HG03108 (cell line): ENCODE measurements at regions not wholly inside any gene's neighbourhood (a gene's known extent, or its start where the extent isn't known, plus 50 kb on each side); places are given as distances from the start of the nearest gene placed in this dataset.

ENCODE experiments used
- ATAC-seq: cut with Tn5 transposase; IDR thresholded peaks from one replicate; pipeline ENCODE4 v1.9.1; 2021; ENCODE audit warnings: moderate library complexity; ENCODE audit not compliant: unreplicated experiment

GRCh38 chr5:20497356-20497755 lies 509.4 kb upstream of the CDH18 start:
- no peak for ATAC-seq

DNA sequence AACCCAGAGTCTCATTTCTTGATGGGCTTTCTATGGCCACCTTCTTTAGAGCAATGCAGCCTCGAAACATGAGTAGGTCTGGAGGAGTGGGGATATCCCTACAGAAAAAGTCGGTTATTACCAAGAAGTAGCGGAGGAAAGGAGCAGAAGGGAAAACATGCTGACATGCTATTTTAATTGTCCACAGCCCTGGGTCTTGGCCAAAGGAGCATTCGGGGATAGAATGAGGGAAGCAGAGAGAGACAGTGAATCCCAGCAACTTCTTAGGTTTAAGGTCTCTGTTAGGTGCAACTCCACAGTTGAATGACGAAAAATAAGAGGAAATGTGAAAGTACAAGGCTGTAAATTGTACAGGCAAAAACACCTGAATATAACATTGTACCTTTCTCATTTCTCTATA lies 506.7 kb upstream of the CDH18 start:
- no peak for ATAC-seq

GRCh38 chr5:20486826-20487225 lies 498.8 kb upstream of the CDH18 start:
- ATAC-seq: no peak

DNA sequence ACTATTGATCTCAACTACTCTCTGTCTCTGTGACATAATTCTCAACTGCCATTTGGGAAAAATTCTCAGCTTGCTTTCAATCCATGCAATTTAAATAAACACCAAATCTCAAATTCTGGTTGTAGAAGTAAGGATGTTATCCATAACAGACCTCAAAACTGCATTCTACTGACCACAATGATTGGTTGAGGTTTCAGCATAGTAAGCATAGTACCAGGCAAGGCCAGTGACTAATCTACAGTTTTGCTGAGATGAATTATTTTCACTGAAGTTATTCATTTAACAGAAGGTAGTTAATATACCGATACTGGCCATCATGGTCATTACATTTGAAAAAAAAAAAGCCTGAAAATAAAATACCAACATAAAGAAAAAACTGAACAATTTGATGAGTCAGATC lies 488.0 kb upstream of the CDH18 start:
- no peak for ATAC-seq

- ATAC-seq: no peak
These were observed 483.0 kb upstream of the CDH18 start for GRCh38 chr5:20470997-20471396.

GRCh38 chr5:20469792-20470191 lies 481.8 kb upstream of the CDH18 start:
- no peak for ATAC-seq

GRCh38 chr5:20469390-20469789 lies 481.4 kb upstream of the CDH18 start:
- no peak for ATAC-seq

DNA sequence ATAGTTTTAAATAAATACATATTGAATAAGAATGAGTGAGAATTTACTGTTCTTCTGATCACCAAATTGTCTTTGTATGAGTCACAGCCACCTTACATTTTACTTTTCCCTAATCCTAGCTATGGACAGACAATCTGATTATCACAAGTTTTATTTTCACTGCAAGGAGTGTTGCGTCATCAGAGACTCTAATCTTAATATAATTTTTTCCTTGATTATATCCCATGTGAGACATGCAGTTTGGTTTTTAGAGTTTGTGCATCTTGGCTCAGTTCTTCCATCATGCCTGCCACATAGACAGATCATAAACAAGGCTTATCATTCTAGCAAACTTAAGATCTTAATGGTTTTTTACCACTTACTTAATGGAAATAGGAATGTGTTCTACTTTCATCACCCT lies 478.5 kb upstream of the CDH18 start:
- no peak for ATAC-seq

GRCh38 chr5:20463206-20463605 lies 475.2 kb upstream of the CDH18 start:
- no peak for ATAC-seq

DNA sequence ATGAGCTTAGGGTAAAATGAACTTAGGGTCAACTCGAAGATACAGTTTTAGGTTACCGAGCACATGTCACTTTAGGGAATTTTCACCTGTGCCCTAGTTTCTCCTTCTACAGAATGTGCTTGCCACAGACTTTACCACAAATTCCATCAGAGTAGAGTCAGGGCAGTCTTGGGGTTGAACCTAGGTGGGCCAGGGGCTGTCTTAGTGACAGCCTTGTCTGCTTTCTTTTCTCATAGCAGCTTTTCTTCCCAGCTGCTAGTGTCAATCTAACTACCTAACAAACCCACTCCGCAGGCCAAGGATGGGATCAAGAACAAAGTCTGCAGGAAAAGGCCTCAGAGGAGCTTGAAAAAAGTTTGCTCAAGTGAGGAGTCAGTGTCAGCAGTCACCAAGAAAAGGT lies 458.1 kb upstream of the CDH18 start:
- no peak for ATAC-seq

GRCh38 chr5:20445326-20445860 lies 457.4 kb upstream of the CDH18 start:
- no peak for ATAC-seq

DNA sequence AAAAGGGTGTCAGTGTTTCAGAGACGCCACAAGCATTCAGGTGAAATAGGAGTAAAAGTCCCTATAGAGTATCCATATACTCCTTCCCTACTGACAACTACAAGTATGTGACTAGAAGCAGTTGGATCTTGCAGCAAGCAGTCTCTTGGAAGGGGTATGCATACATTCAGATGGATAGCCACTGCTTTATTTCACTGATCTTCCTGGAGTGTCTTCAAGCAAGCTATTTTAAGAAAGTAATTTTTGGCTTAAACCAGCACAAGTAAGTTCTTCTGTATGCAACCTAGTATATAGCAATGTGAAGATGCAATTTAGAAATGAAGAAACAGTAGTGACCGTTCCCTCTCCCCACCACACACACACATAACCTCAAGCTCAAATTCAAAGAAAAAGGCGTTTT lies 446.8 kb upstream of the CDH18 start:
- no peak for ATAC-seq

- ATAC-seq: no peak
These were observed 433.1 kb upstream of the CDH18 start for GRCh38 chr5:20420991-20421595.
